DOHH2 (cell line): ENCODE measurements at regions not wholly inside any gene's neighbourhood (a gene's known extent, or its start where the extent isn't known, plus 50 kb on each side); places are given as distances from the start of the nearest gene placed in this dataset.

Experiments
- H3F3A ChIP-seq: fragments of 200-600 bp; sonication (generic), shearing (Covaris generic); 2 replicates; pipeline ENCODE4 v1.6.0; 2016; ENCODE audit warnings: antibody characterized with exemption, mild to moderate bottlenecking; ENCODE audit not compliant: control insufficient read depth, insufficient read depth
- H3K27ac ChIP-seq: fragments of 200-600 bp; sonication (generic); 2 replicates; pipeline ENCODE4 v1.5.1; 2014; ENCODE audit warnings: low read depth, mild to moderate bottlenecking, low read length, moderate library complexity
- H3K27me3 ChIP-seq: fragments of 200-600 bp; sonication (generic); 2 replicates; pipeline ENCODE4 v1.6.1; 2014; ENCODE audit warnings: mild to moderate bottlenecking, low read length, mixed read lengths; ENCODE audit not compliant: control insufficient read depth
- H3K36me3 ChIP-seq: fragments of 200-600 bp; sonication (generic); 2 replicates; pipeline ENCODE4 v1.6.1; 2014; ENCODE audit warnings: mild to moderate bottlenecking, low read length, moderate library complexity, mixed read lengths; ENCODE audit not compliant: control insufficient read depth
- H3K4me1 ChIP-seq: fragments of 200-600 bp; sonication (generic); 2 replicates; pipeline ENCODE4 v1.6.1; 2014; ENCODE audit warnings: mild to moderate bottlenecking, low read length, mixed read lengths; ENCODE audit not compliant: control insufficient read depth
- H3K4me2 ChIP-seq: fragments of 200-600 bp; sonication (generic); 2 replicates; pipeline ENCODE4 v1.6.0; 2014; ENCODE audit warnings: mild to moderate bottlenecking, low read length, moderate library complexity
- H3K4me3 ChIP-seq: fragments of 200-600 bp; sonication (generic); 2 replicates; pipeline ENCODE4 v1.5.1; 2014; ENCODE audit warnings: mild to moderate bottlenecking, low read length, mixed read lengths
- H3K79me2 ChIP-seq: fragments of 200-600 bp; sonication (generic); 2 replicates; pipeline ENCODE4 v1.6.1; 2014; ENCODE audit warnings: mild to moderate bottlenecking, low read length, mixed read lengths; ENCODE audit not compliant: control insufficient read depth
- H3K9me2 ChIP-seq: fragments of 200-600 bp; sonication (generic); replicated peaks from 2 replicates; pipeline ENCODE4 v1.6.1; 2014; ENCODE audit warnings: mild to moderate bottlenecking, low read length, mixed read lengths; ENCODE audit not compliant: control insufficient read depth
- H3K9me3 ChIP-seq: fragments of 200-600 bp; sonication (generic); 2 replicates; pipeline ENCODE4 v1.6.1; 2014; ENCODE audit warnings: antibody characterized with exemption, low read length, mixed read lengths; ENCODE audit not compliant: control insufficient read depth, insufficient read depth
- H4K20me1 ChIP-seq: fragments of 200-600 bp; sonication (generic); 2 replicates; pipeline ENCODE4 v1.6.0; 2014; ENCODE audit warnings: low read depth, mild to moderate bottlenecking, antibody characterized with exemption, low read length, moderate library complexity; ENCODE audit not compliant: control insufficient read depth, insufficient read depth
- CTCF ChIP-seq: fragments of 200-600 bp; sonication (generic); IDR thresholded peaks from one replicate; pipeline ENCODE4 v1.5.1; 2014; ENCODE audit warnings: antibody characterized with exemption, mild to moderate bottlenecking, low read depth, low read length; ENCODE audit not compliant: poor library complexity, severe bottlenecking
- EZH2phosphoT487 ChIP-seq: fragments of 200-600 bp; sonication (generic); IDR thresholded peaks from 2 replicates; pipeline ENCODE4 v1.6.1; 2017; ENCODE audit warnings: borderline replicate concordance, mild to moderate bottlenecking, antibody characterized with exemption, low read length, moderate library complexity, mixed read lengths

DNA sequence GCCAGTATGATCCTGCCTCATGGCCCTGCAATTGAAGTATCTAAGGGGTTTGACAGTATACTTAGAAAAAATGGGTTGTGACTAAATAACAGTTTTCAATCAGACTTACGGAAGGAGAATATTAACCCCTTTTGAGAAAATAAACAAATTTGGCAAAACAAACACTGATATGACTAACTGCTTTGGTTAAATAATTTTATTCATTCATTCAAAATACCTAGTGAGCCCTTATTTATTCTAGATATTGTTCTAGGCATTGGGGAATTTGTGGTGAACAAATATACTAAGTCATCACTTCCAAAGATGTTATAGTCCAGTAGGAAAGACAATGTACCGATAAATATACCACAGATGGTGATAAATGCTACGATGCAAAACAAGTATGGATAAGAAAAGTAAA, 358.7 kb downstream of the TGFB2 start:
- Histone ChIP-seq H3K4me2 (no peak overlapping the region), H3K9me3 (no peaks in the 10 kb centered on the region), H3K36me3 (no peaks in the 10 kb centered on the region), H3K4me1 (no peaks in the 10 kb centered on the region), H3K27me3 (no peaks in the 10 kb centered on the region), H3K4me3 (no peak overlapping the region), H4K20me1 (no peaks in the 10 kb centered on the region), H3K79me2 (no peaks in the 10 kb centered on the region), H3K27ac (no peak overlapping the region), H3K9me2 (no peaks in the 10 kb centered on the region), H3F3A (no peaks in the 10 kb centered on the region)
- no peak for TF ChIP-seq EZH2phosphoT487
- TF ChIP-seq CTCF: no peak

DNA sequence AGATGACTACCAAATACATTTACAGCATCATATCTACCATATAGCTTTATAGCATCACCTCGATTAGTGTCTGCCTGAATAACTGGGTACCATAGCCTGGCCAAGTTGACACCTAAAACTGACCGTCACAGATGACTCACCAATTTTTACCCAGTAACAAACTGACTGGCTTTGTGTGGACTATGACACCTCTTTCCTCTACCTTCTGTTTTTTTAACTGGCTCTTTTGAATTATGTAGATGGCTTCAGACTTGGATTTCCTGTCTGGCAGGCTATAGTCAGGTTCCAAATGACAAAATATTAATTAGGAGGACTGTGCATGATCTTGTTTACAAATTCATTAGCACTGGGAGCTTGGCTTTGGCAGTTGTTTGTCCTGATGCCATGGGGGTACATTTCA, 360.3 kb downstream of the TGFB2 start:
- H3K9me3 ChIP-seq: no peaks in the 10 kb centered on the region
- no peaks in the 10 kb centered on the region for H3K36me3 ChIP-seq
- no peaks in the 10 kb centered on the region for H3K9me2 ChIP-seq
- no peaks in the 10 kb centered on the region for H3K27me3 ChIP-seq
- H3K4me2 ChIP-seq: no peak overlapping the region
- H4K20me1 ChIP-seq: no peaks in the 10 kb centered on the region
- TF ChIP-seq EZH2phosphoT487: no peak
- no peak for TF ChIP-seq CTCF
- no peaks in the 10 kb centered on the region for H3F3A ChIP-seq
- no peaks in the 10 kb centered on the region for H3K4me1 ChIP-seq
- H3K79me2 ChIP-seq: no peaks in the 10 kb centered on the region
- H3K27ac ChIP-seq: no peak overlapping the region
- H3K4me3 ChIP-seq: no peak overlapping the region

DNA sequence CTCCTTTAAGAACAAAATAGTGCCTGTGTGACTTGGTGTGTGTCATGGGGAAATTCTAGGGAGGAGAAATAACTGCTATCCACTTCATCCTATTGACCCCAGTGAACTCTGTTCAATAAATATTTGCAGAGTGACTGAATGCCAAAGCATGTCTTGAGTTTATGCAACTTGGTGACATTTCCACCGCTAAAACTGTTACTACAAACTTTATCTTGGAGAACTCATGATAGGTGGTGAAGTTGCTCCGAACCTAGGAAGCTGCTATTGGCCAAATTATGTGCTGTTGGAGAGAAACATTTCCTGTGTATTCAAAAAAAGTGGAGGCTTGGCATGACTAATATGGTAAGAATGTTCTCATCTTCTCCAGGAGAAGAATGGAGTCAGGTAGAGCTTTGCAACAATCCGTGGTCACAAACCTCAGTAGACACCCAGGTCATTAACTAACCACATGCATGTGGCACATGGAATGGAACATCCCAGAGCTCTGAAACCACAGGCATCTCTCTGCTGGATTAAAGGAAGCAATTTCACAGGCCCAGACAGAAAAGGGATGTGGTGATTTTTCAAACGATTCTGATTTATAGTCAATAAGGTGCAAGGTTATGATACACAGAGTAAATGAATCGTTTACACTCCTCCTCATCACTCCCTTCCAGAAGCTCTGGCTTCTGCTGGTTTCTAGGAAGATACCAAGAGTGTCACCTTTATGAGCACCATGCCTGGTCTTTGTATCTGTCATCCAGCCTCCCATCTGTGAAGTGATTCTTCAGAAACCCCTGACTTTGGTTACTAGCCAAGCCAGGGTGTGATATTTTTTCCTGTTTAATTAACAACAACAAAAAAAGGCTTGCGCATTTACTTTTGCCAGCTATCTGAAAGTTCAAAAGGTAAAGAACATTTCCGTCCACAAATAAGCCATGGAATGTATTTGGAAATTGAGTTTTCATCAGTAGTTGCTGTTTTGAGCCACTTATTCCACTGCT, 361.1 kb downstream of the TGFB2 start:
- Histone ChIP-seq H3K79me2 (no peaks in the 10 kb centered on the region), H3K4me2 (no peak overlapping the region), H3K9me3 (no peaks in the 10 kb centered on the region), H3K36me3 (no peaks in the 10 kb centered on the region), H3K27ac (no peak overlapping the region), H3K4me3 (no peak overlapping the region), H3F3A (no peaks in the 10 kb centered on the region), H3K4me1 (no peaks in the 10 kb centered on the region), H4K20me1 (no peaks in the 10 kb centered on the region), H3K27me3 (no peaks in the 10 kb centered on the region), H3K9me2 (no peaks in the 10 kb centered on the region)
- TF ChIP-seq CTCF: no peak
- TF ChIP-seq EZH2phosphoT487: no peak
